SK-MEL-5 (cell line): ENCODE measurements at regions not wholly inside any gene's neighbourhood (a gene's known extent, or its start where the extent isn't known, plus 50 kb on each side); places are given as distances from the start of the nearest gene placed in this dataset.

Experiments used
- DNase-seq: peaks from one replicate; pipeline ENCODE4 v3.0.0-alpha.2; 2016; ENCODE audit warnings: low read depth, low spot score
- in situ Hi-C: cut with HindIII; loops from 2 replicates; pipeline ENCODE4 v1.10.0; 2016; ENCODE audit warnings: low sequenced_read_pairs, high pct_unique_total_duplicates, low pct_unique_long_range_greater_than_20kb

DNA sequence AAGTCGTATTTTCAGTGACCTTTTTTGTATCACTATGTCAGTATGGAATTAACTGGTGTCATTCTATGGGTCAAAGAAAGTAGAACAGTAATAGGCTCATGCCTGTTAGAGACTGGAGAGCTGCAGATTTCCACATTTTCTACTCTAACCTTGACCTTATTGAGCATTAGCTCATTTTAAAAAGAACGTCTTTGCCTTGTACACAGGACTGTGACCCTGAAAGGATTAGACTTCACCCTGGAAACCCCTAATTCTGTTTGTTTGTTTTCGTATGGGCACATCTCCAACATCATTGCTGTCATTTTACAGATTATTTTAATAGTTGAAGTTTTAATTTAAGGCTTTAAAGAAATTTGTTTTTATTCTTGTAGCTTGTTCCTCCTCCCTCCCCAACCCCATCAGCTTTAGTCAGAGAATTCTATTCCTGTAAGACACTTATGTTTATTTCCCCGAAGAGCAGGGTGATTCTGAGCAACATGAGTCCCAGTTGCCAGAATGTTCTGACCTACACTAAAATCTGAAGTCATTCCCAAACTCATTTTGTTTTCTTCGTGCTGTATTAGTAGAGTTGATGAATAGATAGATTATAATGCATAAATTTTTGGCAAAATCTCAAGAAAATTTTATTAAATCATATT lies 451.3 kb downstream of the FOXG1 start:
- in situ Hi-C loops: no loop called here
- no peak for DNase-seq

DNA sequence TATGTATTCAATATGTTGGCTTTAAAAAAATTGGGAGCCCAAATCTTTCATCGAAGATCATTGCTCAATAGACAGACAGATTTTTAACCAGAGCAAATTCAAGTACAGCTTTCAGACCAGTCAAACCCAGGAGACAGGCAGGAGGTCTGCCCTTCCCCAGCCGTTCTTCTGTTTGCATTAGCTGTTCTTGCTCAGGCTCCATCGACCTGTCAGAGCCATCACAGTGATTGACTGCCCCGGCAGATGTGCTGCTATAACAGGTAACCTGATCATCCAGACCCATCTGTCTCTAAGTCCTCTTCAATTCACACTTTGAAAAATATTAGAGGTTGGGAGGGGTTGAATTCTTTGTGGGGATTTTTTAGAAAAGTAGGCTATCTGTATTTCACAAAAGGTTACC lies 453.5 kb downstream of the FOXG1 start:
- no peak for DNase-seq
- in situ Hi-C loops: no loop called here

DNA sequence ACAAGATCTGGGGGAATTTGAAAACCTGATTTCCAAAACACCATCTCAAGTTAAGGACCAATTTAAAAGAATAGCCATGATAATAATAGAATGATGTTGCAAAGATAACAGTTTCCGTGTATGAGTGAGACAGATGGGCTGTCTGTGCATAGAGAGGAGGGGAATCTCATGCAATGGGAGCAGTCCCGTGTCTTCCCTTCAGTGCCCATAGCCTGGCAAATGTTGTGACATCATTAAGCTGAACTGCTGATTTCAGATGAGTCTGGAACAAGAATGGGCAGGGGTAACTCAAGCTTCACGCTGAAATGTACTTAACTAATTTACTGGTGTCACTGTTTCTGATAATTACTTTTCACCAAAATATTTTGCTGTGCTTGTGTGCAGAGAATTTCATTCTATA lies 454.0 kb downstream of the FOXG1 start:
- no peak for DNase-seq
- in situ Hi-C loops: no loop called here

- no peak for DNase-seq
- in situ Hi-C loops: no loop called here
Observed at GRCh38 chr14:29222006-29222405, 455.4 kb downstream of the FOXG1 start.

DNA sequence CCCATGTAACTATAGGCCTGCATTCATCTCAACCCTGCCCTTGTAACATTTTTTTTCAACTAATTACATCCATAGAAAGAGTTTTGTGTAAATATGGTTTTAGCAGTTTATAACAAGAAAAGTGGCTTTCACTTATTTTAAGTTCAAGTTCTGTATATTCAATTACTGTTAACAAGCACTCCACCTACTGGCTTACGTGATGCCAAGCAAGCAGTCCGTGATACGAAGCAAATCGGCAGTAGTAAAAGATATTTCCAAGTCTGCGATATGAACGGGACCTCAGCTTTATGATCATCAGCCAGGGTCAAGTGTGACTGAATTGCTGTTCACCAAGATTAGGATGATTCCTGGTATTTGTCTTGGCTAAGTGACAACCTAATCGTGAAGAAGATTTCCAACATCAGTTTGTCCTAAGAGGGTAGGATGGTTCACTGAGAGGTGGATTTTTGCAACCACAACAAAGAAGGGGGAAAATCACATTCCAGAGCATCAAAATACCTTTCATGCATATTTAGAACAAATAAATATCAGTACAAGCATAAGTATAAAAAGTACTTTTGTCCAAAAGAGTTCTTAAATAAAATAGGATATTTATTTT lies 456.2 kb downstream of the FOXG1 start:
- in situ Hi-C loops: no loop called here
- peak; percentile 56 for DNase-seq

DNA sequence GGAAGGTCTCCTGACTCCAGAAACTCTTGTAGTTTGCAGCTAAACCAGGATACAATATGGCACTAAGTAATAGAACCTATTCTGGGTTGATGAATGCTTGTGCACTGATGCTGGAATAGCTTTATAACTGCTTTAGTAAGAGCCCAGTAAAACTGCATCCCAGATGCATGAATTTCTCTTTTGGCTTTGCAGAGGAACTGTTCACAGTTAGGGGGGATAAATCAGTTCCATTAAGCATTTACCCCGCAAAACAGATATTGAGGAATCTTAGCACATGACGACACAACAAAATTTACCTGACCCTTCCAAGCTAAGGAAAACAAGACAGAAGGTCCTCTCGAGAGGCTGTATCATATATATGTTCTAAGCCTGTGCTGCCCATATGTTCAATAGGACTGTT lies 457.4 kb downstream of the FOXG1 start:
- in situ Hi-C loops: no loop called here

DNA sequence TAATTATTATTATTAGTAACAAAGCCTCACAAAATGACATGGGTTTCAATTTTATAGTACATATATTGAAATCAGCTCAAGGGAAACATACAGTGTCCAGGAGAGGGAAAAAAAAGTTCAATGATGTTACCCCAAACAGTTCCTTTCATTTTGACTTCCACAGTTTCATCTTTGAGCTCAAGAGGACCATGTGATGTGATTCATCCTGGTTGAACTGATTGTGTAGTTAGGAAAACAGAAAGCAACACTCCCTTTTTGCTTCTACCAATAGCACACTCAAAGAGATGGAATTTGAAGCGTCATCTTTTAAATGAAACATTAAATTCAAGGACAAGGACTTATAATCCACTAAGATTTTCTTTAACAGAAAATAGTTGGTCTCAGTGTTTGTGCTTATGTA lies 461.0 kb downstream of the FOXG1 start:
- in situ Hi-C loops: no loop called here
- DNase-seq: no peak

More for the DNA sequence above, 457.4 kb downstream of the FOXG1 start:
- no peak for DNase-seq

DNA sequence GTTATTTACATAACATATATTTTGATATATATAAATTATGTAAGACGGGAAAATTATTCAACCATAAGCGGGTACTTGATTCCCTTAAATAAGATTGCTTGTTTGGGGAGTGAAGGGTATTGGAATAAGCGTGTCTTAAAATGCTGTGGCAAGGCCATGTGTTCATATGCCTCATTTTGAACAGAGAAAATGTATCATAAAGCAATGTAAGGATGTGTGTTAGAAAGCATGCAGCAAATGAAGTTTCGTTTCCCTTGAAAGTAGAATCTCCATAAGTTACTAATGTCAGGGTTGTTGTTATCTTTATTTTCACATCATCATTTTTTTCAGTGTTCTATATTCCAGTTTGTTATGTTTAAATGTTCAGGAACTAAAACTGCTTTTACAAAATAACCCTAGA lies 465.6 kb downstream of the FOXG1 start:
- in situ Hi-C loops: no loop called here

DNA sequence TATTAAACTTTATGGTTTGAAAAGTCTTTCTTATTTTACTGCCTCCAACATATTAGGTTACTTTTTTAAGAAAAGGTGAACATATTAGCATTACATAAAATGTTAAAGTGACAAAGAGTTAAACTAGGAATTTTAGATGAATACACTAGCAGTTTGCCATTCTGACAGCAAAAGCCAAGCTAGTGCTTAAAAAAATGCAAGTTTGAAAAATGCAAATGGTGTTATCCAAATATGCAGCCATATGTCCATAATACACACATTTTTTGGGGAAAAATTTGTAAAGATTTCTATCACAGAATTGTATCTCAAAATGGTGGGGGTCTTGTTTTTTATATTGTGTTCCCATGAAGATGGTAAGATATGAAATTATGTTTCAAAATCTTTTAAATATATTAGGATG lies 466.1 kb downstream of the FOXG1 start:
- in situ Hi-C loops: no loop called here
- no peak for DNase-seq

More for the DNA sequence above, 465.6 kb downstream of the FOXG1 start:
- DNase-seq: no peak

DNA sequence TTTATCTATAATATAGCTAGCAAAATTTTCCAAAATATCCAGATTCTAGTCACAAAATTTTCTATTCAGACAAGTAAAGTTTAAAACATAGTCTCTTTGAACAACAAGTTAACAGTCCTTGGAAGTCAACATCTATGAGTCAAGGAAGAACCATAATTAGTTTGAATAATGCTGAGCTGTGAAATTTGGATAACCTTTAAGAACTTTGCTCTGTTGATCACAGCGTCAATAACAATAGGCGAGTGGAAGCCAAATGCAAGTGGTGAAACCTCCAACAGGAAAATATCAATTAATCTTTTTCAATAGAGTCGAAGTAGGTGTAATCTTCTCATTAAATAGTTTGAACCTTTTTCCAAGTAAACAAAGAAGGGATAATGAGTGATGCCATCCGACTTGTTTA lies 466.6 kb downstream of the FOXG1 start:
- in situ Hi-C loops: no loop called here

DNA sequence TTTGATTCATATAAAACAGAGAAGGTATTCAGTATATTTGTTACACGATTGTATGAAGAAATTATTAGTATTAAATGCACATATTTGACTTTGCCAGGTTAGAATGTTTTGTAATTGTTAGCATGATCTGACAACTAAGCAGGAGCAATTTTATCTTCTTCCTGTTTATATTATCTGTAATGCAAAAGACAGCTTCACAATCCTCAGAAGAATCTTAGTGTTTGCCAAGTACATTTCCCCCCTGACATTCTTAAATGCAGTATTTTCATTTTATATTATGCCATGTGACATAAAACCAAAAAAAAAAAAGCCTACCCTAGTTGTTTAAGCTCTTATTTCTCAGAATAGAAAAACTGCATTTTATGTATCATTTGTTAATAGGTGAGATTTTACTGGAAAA lies 469.4 kb downstream of the FOXG1 start:
- DNase-seq: no peak
- in situ Hi-C loops: no loop called here

More for the DNA sequence above, 466.6 kb downstream of the FOXG1 start:
- no peak for DNase-seq

DNA sequence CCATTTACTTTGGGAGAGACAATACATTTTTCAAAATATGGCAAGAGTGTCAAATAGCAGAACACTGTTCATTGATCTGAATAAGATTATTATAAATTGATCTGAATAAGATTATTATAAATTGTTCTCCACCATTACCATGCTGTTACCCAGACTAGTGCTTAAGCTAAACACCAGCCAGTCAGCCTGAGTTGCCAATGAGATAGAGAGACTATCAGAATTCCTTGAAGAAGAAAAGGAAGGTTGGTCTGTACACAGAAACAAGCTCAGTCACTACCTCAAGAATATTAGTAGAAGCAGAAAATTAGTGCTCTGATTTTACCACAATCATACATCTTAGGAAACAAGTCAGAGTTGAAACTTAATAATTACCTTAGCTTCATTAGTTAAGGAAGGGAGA lies 469.8 kb downstream of the FOXG1 start:
- in situ Hi-C loops: no loop called here
- no peak for DNase-seq

GRCh38 chr14:29236848-29237247 lies 470.3 kb downstream of the FOXG1 start:
- in situ Hi-C loops: no loop called here
- no peak for DNase-seq

- in situ Hi-C loops: no loop called here
- no peak for DNase-seq
Observed at GRCh38 chr14:29240066-29240465, 473.5 kb downstream of the FOXG1 start.

DNA sequence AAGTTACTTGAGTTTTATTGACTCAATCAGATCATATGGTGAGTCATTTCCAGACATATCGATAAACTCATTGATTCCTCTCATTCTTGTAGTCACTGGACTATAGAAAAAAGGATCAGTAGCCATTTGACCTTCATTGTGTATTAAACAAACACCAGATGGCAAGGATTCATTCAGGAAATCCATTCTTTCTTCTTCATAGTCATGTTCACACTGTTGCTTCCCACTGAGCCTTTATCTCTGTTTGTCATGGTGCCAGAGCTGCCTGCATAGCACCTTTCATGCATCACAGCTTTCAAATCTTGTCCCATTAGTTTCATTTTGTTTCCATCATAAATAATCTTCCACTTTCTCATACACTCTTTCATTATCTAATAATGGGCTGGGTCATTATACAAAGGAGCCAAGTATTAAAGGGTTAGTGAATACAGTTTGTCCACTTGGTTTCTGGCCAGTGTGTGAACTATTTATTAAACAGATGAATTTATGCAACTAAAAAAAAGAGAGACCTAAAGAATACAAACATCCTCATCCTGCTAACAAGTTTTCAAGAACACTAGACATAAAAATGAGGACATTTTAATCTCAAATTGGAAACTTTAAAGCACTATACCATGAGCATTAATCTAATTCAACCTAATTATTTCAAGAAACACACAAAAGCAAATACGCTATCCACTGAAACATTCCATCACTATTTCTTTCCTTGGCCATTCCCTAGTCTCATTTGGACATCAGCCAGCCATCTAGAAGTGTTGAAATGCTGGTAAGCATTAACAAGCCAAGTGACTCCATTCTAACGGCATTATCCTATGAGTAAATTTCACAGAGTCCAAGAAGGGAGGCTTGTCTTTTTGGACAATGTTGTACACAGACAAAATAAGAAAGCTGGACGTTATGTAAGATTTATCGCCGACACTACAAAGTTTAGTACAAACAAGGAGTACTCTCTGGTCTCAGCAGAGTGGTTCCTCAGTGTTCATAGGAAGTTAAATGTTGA lies 476.5 kb downstream of the FOXG1 start:
- in situ Hi-C loops: no loop called here
- no peak for DNase-seq

GRCh38 chr14:29255692-29256091 lies 489.1 kb downstream of the FOXG1 start:
- in situ Hi-C loops: no loop called here
- no peak for DNase-seq

GRCh38 chr14:29262979-29263378 lies 496.4 kb downstream of the FOXG1 start:
- in situ Hi-C loops: no loop called here
- no peak for DNase-seq

- in situ Hi-C loops: no loop called here
- no peak for DNase-seq
Observed at GRCh38 chr14:29264865-29265264, 498.3 kb downstream of the FOXG1 start.

DNA sequence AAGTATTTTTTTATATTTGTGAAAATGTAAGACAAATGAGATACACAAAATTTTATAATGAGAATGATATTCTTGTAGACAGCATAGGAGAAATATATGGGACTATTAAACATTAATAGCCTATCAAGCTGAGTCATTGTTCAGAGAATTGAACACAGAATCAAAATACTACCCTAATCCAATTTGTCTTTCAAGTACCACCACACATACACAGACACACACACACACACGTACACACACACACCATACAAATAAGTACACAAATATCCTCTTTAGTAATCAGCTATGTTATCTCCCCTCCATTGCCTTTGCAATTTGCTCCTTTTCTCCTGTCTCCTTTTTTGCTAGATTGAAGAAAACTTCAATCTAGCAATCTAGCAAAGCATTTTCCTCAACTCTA lies 499.3 kb downstream of the FOXG1 start:
- in situ Hi-C loops: no loop called here

More for the DNA sequence above, 499.3 kb downstream of the FOXG1 start:
- DNase-seq: no peak
